SK-N-SH treated with all-trans-retinoic acid at 6 μM for 48 hours (cell line): ENCODE measurements at regions not wholly inside any gene's neighbourhood (a gene's known extent, or its start where the extent isn't known, plus 50 kb on each side); places are given as distances from the start of the nearest gene placed in this dataset.

ENCODE experiments used
- ARNTL ChIP-seq: fragments of 450-650 bp; formaldehyde crosslinking; IDR thresholded peaks from 2 replicates; pipeline ENCODE4 v1.5.0; 2020; ENCODE audit warnings: low read depth, mild to moderate bottlenecking, moderate library complexity, borderline replicate concordance
- GLIS3 ChIP-seq: fragments of 250-450 bp; sonication (Bioruptor Pico); IDR thresholded peaks from 2 replicates; pipeline ENCODE4 v1.5.0; 2020; ENCODE audit warnings: mild to moderate bottlenecking, moderate library complexity
- RARB ChIP-seq: fragments of 250-450 bp; sonication (Bioruptor Pico); IDR thresholded peaks from 2 replicates; pipeline ENCODE4 v1.8.0; 2021; ENCODE audit warnings: mild to moderate bottlenecking, moderate library complexity
- SNAI2 ChIP-seq: fragments of 250-450 bp; sonication (Bioruptor Pico); IDR thresholded peaks from 2 replicates; pipeline ENCODE4 v1.5.0; 2020; ENCODE audit warnings: mild to moderate bottlenecking, moderate library complexity
- ZFP30 ChIP-seq: fragments of 450-650 bp; formaldehyde crosslinking; IDR thresholded peaks from 2 replicates; pipeline ENCODE4 v1.5.0; 2022; ENCODE audit warnings: mild to moderate bottlenecking, moderate library complexity
- ZNF565 ChIP-seq: fragments of 450-650 bp; formaldehyde crosslinking; conservative IDR thresholded peaks from 2 replicates; pipeline ENCODE4 v1.5.0; 2020; ENCODE audit warnings: low read depth, mild to moderate bottlenecking, moderate library complexity
- ZNF70 ChIP-seq: fragments of 450-650 bp; formaldehyde crosslinking; IDR thresholded peaks from 2 replicates; pipeline ENCODE4 v1.5.0; 2020; ENCODE audit warnings: mild to moderate bottlenecking, moderate library complexity
- TF ChIP-seq, protein P1 (sequence below): fragments of 250-450 bp; sonication (Bioruptor Pico); IDR thresholded peaks from 2 replicates; pipeline ENCODE4 v1.5.1; 2020; ENCODE audit warnings: low read depth, mild to moderate bottlenecking, moderate library complexity
- TF ChIP-seq, protein P2 (sequence below): fragments of 250-450 bp; sonication (Bioruptor Pico); IDR thresholded peaks from 2 replicates; pipeline ENCODE4 v1.8.0; 2020; ENCODE audit warnings: mild to moderate bottlenecking, moderate library complexity, borderline replicate concordance
- TF ChIP-seq, protein P3 (sequence below): fragments of 250-450 bp; sonication (Bioruptor Pico); IDR thresholded peaks from 2 replicates; pipeline ENCODE4 v1.8.0; 2021; ENCODE audit warnings: low read depth, mild to moderate bottlenecking, moderate library complexity, borderline replicate concordance

DNA sequence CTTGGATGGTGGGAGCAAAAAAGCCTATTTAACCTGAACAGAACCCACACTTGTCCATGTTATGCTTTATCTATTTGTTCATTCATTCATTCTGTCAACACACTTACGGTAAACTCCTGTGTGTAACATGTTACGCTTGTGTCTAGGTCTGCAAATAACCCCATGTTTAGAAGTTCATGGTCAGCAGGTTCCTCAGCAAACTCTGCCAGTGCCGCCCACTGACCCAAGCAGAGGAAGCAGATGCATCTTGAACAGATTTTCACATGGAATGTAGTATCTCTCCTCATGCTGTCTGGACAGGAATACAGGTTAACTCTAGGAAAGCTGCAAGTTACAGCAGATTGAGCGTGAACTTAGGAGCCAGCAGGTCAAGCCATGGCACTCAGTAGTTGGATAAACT lies 213.7 kb upstream of the COPS8 start:
- no peak for TF ChIP-seq ZFP30 (CRISPR knock-in tag)
- TF ChIP-seq, protein P1, sequence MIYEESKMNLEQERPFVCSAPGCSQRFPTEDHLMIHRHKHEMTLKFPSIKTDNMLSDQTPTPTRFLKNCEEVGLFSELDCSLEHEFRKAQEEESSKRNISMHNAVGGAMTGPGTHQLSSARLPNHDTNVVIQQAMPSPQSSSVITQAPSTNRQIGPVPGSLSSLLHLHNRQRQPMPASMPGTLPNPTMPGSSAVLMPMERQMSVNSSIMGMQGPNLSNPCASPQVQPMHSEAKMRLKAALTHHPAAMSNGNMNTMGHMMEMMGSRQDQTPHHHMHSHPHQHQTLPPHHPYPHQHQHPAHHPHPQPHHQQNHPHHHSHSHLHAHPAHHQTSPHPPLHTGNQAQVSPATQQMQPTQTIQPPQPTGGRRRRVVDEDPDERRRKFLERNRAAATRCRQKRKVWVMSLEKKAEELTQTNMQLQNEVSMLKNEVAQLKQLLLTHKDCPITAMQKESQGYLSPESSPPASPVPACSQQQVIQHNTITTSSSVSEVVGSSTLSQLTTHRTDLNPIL (CRISPR knock-in tag): no peak
- TF ChIP-seq, protein P2, sequence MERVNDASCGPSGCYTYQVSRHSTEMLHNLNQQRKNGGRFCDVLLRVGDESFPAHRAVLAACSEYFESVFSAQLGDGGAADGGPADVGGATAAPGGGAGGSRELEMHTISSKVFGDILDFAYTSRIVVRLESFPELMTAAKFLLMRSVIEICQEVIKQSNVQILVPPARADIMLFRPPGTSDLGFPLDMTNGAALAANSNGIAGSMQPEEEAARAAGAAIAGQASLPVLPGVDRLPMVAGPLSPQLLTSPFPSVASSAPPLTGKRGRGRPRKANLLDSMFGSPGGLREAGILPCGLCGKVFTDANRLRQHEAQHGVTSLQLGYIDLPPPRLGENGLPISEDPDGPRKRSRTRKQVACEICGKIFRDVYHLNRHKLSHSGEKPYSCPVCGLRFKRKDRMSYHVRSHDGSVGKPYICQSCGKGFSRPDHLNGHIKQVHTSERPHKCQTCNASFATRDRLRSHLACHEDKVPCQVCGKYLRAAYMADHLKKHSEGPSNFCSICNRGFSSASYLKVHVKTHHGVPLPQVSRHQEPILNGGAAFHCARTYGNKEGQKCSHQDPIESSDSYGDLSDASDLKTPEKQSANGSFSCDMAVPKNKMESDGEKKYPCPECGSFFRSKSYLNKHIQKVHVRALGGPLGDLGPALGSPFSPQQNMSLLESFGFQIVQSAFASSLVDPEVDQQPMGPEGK (CRISPR knock-in tag): no peak
- TF ChIP-seq RARB (CRISPR knock-in tag): no peak
- no peak for TF ChIP-seq GLIS3 (CRISPR knock-in tag)
- TF ChIP-seq ZNF565 (CRISPR knock-in tag): no peak
- no peak for TF ChIP-seq ARNTL (CRISPR knock-in tag)
- no peak for TF ChIP-seq SNAI2 (CRISPR knock-in tag)
- TF ChIP-seq ZNF70 (CRISPR knock-in tag): no peak
- TF ChIP-seq, protein P3, sequence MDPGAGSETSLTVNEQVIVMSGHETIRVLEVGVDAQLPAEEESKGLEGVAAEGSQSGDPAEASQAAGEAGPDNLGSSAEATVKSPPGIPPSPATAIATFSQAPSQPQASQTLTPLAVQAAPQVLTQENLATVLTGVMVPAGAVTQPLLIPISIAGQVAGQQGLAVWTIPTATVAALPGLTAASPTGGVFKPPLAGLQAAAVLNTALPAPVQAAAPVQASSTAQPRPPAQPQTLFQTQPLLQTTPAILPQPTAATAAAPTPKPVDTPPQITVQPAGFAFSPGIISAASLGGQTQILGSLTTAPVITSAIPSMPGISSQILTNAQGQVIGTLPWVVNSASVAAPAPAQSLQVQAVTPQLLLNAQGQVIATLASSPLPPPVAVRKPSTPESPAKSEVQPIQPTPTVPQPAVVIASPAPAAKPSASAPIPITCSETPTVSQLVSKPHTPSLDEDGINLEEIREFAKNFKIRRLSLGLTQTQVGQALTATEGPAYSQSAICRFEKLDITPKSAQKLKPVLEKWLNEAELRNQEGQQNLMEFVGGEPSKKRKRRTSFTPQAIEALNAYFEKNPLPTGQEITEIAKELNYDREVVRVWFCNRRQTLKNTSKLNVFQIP (CRISPR knock-in tag): no peak
